Liver (tissue), 8 donors: ENCODE measurements at regions not wholly inside any gene's neighbourhood (a gene's known extent, or its start where the extent isn't known, plus 50 kb on each side); places are given as distances from the start of the nearest gene placed in this dataset.

Source experiments
- DNase-seq: peaks from one replicate; pipeline ENCODE4 v3.0.0-alpha.2; 2017; ENCODE audit warnings: low spot score
- H3K27ac ChIP-seq, 2 donors: one replicate each; pipeline ENCODE4 v1.7.0; 2013; ENCODE audit warnings: inconsistent platforms in 2 of 2, low read length in 2 of 2, control low read depth in 1 of 2, low read depth in 1 of 2, mild to moderate bottlenecking in 1 of 2
- H3K27me3 ChIP-seq, 4 donors: one replicate each; pipeline versions ENCODE4 v1.6.1 to v1.7.0; 2013; ENCODE audit warnings: low read length in 3 of 4, inconsistent platforms in 1 of 4, mild to moderate bottlenecking in 1 of 4, moderate library complexity in 1 of 4; ENCODE audit not compliant: control insufficient read depth in 4 of 4, insufficient read depth in 4 of 4
- H3K36me3 ChIP-seq, 4 donors: one replicate each; pipeline versions ENCODE4 v1.6.1 to v1.7.0; 2013; ENCODE audit warnings: low read length in 3 of 4, mild to moderate bottlenecking in 3 of 4, low read depth in 1 of 4, moderate library complexity in 1 of 4; ENCODE audit not compliant: control insufficient read depth in 4 of 4, insufficient read depth in 3 of 4
- H3K4me1 ChIP-seq, 4 donors: one replicate each; pipeline versions ENCODE4 v1.6.1 to v1.7.0; 2013; ENCODE audit warnings: low read length in 3 of 4, mild to moderate bottlenecking in 3 of 4, moderate library complexity in 1 of 4; ENCODE audit not compliant: control insufficient read depth in 4 of 4, insufficient read depth in 4 of 4
- H3K4me3 ChIP-seq, 3 donors: one replicate each; pipeline versions ENCODE4 v1.6.1 to v1.7.0; 2013; ENCODE audit warnings: low read length in 3 of 3, control low read depth in 1 of 3, low read depth in 1 of 3, mild to moderate bottlenecking in 1 of 3
- H3K9ac ChIP-seq, 2 donors: one replicate each; pipeline ENCODE4 v1.7.0; 2013; ENCODE audit warnings: low read length in 2 of 2, mild to moderate bottlenecking in 2 of 2, moderate library complexity in 2 of 2, control low read depth in 1 of 2, low read depth in 1 of 2
- H3K9me3 ChIP-seq, 4 donors: one replicate each; pipeline versions ENCODE4 v1.6.1 to v1.7.0; 2013; ENCODE audit warnings: low read length in 3 of 4; ENCODE audit not compliant: control insufficient read depth in 4 of 4
- CTCF ChIP-seq: fragments of 150-350 bp; IDR thresholded peaks from 2 replicates; pipeline ENCODE4 v1.5.1; 2017; ENCODE audit warnings: improper control_type of control experiment, low read depth, low read length; ENCODE audit not compliant: missing input control
- EGR1 ChIP-seq, 2 donors: IDR thresholded peaks; 2 replicates each; pipeline ENCODE4 v1.6.1; 2016 to 2018; ENCODE audit warnings: antibody characterized with exemption in 2 of 2, low read depth in 2 of 2
- FOXA1 ChIP-seq: IDR thresholded peaks from 2 replicates; pipeline ENCODE4 v1.6.1; 2016; ENCODE audit warnings: antibody characterized with exemption
- FOXA2 ChIP-seq: IDR thresholded peaks from 2 replicates; pipeline ENCODE4 v1.6.1; 2016; ENCODE audit warnings: antibody characterized with exemption
- GABPA ChIP-seq, 2 donors: IDR thresholded peaks in 1 of 2; conservative IDR thresholded peaks in 1 of 2; 2 replicates each; pipeline ENCODE4 v1.6.1; 2016; ENCODE audit warnings: antibody characterized with exemption in 2 of 2, mild to moderate bottlenecking in 1 of 2, moderate library complexity in 1 of 2
- HNF4A ChIP-seq, 2 donors: conservative IDR thresholded peaks; 2 replicates each; pipeline ENCODE4 v1.6.1; 2016; ENCODE audit warnings: antibody characterized with exemption in 2 of 2, mild to moderate bottlenecking in 2 of 2
- HNF4G ChIP-seq: IDR thresholded peaks from 2 replicates; pipeline ENCODE4 v1.6.1; 2016; ENCODE audit warnings: antibody characterized with exemption
- JUND ChIP-seq, 2 donors: IDR thresholded peaks; 2 replicates each; pipeline ENCODE4 v1.6.1; 2016; ENCODE audit warnings: antibody characterized with exemption in 2 of 2
- MAX ChIP-seq: IDR thresholded peaks from 2 replicates; pipeline ENCODE4 v1.6.1; 2016; ENCODE audit warnings: antibody characterized with exemption
- NR2F2 ChIP-seq: IDR thresholded peaks from 2 replicates; pipeline ENCODE4 v1.6.1; 2016; ENCODE audit warnings: antibody characterized with exemption
- RAD21 ChIP-seq, 2 donors: IDR thresholded peaks; 2 replicates each; pipeline ENCODE4 v1.6.1; 2016; ENCODE audit warnings: antibody characterized with exemption in 2 of 2, mild to moderate bottlenecking in 2 of 2
- REST ChIP-seq: IDR thresholded peaks from 2 replicates; pipeline ENCODE4 v1.6.1; 2016; ENCODE audit warnings: antibody characterized with exemption, mild to moderate bottlenecking
- RXRA ChIP-seq, 2 donors: IDR thresholded peaks; 2 replicates each; pipeline ENCODE4 v1.6.1; 2017 to 2018; ENCODE audit warnings: antibody characterized with exemption in 2 of 2, mild to moderate bottlenecking in 1 of 2
- SP1 ChIP-seq: IDR thresholded peaks from 2 replicates; pipeline ENCODE4 v1.6.1; 2018; ENCODE audit warnings: antibody characterized with exemption, mild to moderate bottlenecking
- TAF1 ChIP-seq: conservative IDR thresholded peaks from 2 replicates; pipeline ENCODE4 v1.6.1; 2016; ENCODE audit warnings: antibody characterized with exemption, mild to moderate bottlenecking
- YY1 ChIP-seq: IDR thresholded peaks from 2 replicates; pipeline ENCODE4 v1.6.1; 2016; ENCODE audit warnings: antibody characterized with exemption, mild to moderate bottlenecking
- ZBTB33 ChIP-seq: IDR thresholded peaks from 2 replicates; pipeline ENCODE4 v1.6.1; 2016; ENCODE audit warnings: antibody characterized with exemption
- WGBS: extraction: QIAGEN DNeasy Blood & Tissue Kit; methylation state at CpG from one replicate; pipeline ENCODE4 v1.1.7; 2013; 5-methylcytosine and 5-hydroxymethylcytosine counted together
- TF ChIP-seq, protein P1 (sequence below): IDR thresholded peaks from 2 replicates; pipeline ENCODE4 v1.6.1; 2016; ENCODE audit warnings: antibody characterized with exemption
- donor health status: healthy.
- donor health status: healthy.
- donor health status: healthy.
- donor health status: healthy.
- donor health status: healthy.

DNA sequence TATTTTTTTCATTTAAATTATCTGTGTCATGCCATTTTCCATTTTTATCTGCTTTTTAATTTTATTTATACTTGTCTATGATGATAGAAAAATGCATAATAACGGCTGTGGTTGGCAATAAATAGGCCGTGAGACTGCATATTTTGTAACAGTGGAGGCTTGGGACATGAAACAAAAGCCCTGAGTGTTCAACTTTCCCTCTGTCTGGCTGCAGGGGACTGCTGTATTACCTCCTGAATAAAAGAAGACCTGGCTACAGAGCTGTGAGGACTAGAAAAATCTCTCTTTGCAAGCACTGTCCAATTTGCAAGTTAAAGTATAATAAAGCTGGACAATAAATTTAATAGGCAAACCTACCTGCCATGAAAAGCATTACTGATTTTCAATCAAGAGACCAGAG, 82.1 kb downstream of the MAGEB10 start:
- TF ChIP-seq FOXA1 (no peak), HNF4G (no peak), YY1 (no peak), NR2F2 (no peak), GABPA (IDR thresholded peaks at IDR 0.05 in 1 of 2, conservative IDR thresholded peaks at IDR 0.05 in 1 of 2) (no peak), RXRA (IDR thresholded peaks at IDR 0.05) (no peak), CTCF (no peak)
- H3K9me3 ChIP-seq, result peaks cover 0 to 1% (median 0%) of the 10 kb centered on the region in 4 donors
- DNase-seq, result no peak
- no peak overlapping the region for H3K9ac ChIP-seq
- H3K27me3 ChIP-seq, result no peaks in the 10 kb centered on the region
- no peak overlapping the region for H3K4me3 ChIP-seq
- WGBS, result 36% methylated on average over 2 of the region's 2 CpGs
- H3K27ac ChIP-seq, result no peak overlapping the region
- H3K36me3 ChIP-seq, result no peaks in the 10 kb centered on the region
- no peaks in the 10 kb centered on the region for H3K4me1 ChIP-seq

GRCh38 chrX:27884654-27885053, 76.9 kb downstream of the MAGEB10 start:
- Histone ChIP-seq H3K27me3 (no peaks in the 10 kb centered on the region), H3K27ac (no peak overlapping the region), H3K36me3 (no peaks in the 10 kb centered on the region), H3K4me3 (no peak overlapping the region), H3K4me1 (no peaks in the 10 kb centered on the region), H3K9ac (no peak overlapping the region), H3K9me3 (no peaks in the 10 kb centered on the region)
- 52% methylated on average over 5 of the region's 5 CpGs for WGBS
- TF ChIP-seq ZBTB33 (no peak), TAF1 (no peak), GABPA (IDR thresholded peaks at IDR 0.05 in 1 of 2, conservative IDR thresholded peaks at IDR 0.05 in 1 of 2) (no peak), NR2F2 (no peak), MAX (no peak), CTCF (no peak), HNF4G (no peak), FOXA2 (no peak), YY1 (no peak), HNF4A (conservative IDR thresholded peaks at IDR 0.05) (no peak), JUND (IDR thresholded peaks at IDR 0.05) (no peak), RXRA (IDR thresholded peaks at IDR 0.05) (no peak), REST (no peak), EGR1 (IDR thresholded peaks at IDR 0.05; ENCODE audit: low read depth in 2 of 2) (no peak), SP1 (no peak), FOXA1 (no peak), RAD21 (IDR thresholded peaks at IDR 0.05) (no peak)
- TF ChIP-seq, protein P1, sequence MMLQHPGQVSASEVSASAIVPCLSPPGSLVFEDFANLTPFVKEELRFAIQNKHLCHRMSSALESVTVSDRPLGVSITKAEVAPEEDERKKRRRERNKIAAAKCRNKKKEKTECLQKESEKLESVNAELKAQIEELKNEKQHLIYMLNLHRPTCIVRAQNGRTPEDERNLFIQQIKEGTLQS, result no peak
- DNase-seq, result no peak
